GM18511 (cell line): ENCODE measurements at regions not wholly inside any gene's neighbourhood (a gene's known extent, or its start where the extent isn't known, plus 50 kb on each side); places are given as distances from the start of the nearest gene placed in this dataset.
"Not testable (repeated sequence)": the region's sequence is repeated elsewhere in the genome, so short reads cannot be mapped to it uniquely, and the experiment has no call there.

Experiments
- ATAC-seq: cut with Tn5 transposase; IDR thresholded peaks from one replicate; pipeline ENCODE4 v1.9.1; 2021; ENCODE audit warnings: mild to moderate bottlenecking, moderate library complexity; ENCODE audit not compliant: unreplicated experiment

- ATAC-seq: no peak
Observed at GRCh38 chr2:22037274-22037673, 913.5 kb downstream of the TDRD15 start.

- ATAC-seq: no peak
Observed at GRCh38 chr2:22043784-22044183, 920.0 kb downstream of the TDRD15 start.

GRCh38 chr2:22055784-22056620, 932.2 kb downstream of the TDRD15 start:
- no peak for ATAC-seq

GRCh38 chr2:22056621-22057132, 932.9 kb downstream of the TDRD15 start:
- no peak for ATAC-seq

DNA sequence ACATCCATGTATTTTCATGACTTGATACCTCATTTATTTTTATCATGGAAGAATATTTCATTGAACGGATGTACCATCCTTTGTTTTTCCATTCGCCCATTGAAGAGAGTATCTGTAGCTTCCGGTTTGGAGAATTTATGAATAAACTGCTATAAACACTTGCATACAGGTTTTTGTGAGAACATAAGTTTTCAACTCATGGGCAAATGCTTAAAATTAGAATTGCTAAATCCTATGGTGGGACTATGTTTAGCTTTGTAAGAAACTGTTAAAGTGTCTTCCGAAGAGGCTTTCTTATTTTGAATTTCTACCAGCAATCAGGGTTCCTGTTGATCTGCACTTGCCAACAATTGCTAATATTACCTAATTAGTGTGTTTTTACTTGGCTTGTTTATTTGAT, 938.9 kb downstream of the TDRD15 start:
- no peak for ATAC-seq

DNA sequence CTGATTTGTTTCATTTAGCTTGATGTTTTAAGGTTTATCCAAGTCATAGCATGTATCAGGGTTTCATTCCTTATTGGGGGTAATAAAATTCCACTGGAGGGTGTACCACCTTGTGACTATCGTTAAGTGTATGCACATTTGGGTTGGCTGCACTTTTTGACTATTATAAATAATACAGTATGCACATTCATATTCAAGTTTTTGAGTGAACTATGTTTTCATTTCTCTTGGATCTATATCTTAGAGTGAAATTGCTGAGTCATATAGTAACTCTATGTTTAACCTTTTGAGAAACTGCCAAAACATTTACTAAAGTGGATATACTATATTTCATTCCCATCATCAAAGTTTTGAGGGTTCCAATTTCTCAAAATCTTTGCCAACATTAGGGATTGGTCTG, 952.7 kb downstream of the TDRD15 start:
- no peak for ATAC-seq

- no peak for ATAC-seq
Observed at GRCh38 chr2:22078701-22079100, 954.9 kb downstream of the TDRD15 start.

GRCh38 chr2:22079583-22079982, 955.8 kb downstream of the TDRD15 start:
- no peak for ATAC-seq

- ATAC-seq: no peak
Observed at GRCh38 chr2:22086726-22087125, 963.0 kb downstream of the TDRD15 start.

DNA sequence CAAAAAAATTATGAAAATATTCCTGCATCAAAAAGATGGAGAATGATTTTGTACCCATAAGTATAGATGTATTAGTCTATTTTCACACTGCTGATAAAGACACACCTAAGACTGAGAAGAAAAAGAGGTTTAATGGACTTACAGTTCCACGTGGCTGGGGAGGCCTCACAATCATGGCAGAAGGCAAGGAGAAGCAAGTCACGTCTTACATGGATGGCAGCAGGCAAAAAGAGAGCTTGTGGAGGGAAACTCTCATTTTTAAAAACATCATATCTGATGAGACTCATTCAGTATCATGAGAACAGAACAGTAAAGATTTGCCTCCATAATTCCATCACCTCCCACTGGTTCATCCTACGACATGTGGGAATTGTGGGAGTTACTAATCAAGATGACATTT, 979.8 kb downstream of the TDRD15 start:
- ATAC-seq: not testable (repeated sequence)

DNA sequence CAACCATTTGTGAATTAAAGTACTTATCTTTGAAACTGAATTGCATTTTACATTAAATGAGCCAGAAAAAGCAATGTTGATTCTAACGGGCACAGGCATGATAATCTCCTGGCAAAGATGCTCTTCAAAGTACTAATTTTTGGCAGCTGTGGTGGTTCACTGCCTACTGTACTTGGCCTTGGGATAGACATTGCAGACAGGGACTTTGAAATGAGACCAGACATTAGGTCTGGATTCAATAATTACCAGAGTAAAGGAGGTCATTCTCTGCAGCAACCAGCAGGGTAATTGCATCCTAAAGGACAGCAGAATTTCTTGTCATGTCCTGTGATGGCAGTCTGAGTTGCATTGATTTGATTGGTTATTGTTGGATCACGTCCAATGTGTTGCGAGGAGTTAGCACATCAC, 986.5 kb downstream of the TDRD15 start:
- no peak for ATAC-seq

- no peak for ATAC-seq
Observed at GRCh38 chr2:22124003-22124402, 1000.2 kb downstream of the TDRD15 start.

- no peak for ATAC-seq
Observed at GRCh38 chr2:22126106-22126505, 1002.3 kb downstream of the TDRD15 start.

GRCh38 chr2:22126978-22127377, 1003.2 kb downstream of the TDRD15 start:
- no peak for ATAC-seq

GRCh38 chr2:22134421-22134820, 1010.7 kb downstream of the TDRD15 start:
- ATAC-seq: no peak

DNA sequence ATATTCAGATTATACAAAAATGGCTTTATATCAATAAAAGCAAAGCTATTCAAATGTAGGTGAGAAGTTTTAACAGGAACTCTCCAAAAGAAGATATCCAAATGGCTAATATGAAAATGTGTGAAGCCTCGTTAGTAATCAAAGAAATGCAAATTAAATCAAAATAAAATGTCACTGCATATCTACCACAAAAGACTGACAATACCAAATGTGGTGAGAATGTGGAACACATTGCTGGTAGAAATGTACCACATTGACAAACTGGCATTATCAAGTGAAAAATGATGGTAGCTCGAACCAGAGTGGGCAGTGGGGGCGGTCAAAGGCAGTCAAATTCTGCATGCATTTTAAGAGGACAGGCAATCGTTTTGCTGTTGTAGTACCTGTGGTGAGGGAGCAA, 1012.7 kb downstream of the TDRD15 start:
- ATAC-seq: no peak

GRCh38 chr2:22143840-22144239, 1020.1 kb downstream of the TDRD15 start:
- no peak for ATAC-seq

DNA sequence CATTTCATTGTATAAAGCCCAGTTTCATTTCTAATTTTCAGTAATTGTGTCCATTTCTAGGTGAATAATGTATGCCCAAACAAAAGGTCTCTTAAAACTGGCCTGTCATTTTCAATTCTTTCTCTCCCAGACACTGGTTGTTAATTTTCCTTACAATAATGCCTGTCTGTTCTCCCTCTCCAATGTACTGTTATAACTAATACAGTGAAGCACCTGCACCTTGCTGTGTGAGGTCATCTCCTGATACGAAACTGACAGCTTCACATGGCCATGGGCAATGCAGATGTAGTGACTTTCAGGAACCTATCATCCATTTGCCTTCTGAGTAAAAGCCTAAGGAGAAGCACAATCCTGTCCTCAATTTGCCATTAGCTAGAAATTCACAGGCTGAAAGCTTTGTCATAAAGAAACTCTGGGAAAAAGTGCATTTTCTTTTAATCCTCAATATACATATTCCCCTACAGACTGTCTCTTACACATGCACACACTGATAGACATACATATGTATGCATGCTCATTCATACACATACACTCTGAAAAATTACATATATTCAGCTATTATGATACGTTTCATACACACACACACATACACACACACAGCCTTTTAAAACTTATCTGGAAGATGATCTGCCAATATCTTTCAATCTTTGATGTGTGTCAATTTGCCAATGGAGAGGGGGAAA, 1030.3 kb downstream of the TDRD15 start:
- no peak for ATAC-seq

DNA sequence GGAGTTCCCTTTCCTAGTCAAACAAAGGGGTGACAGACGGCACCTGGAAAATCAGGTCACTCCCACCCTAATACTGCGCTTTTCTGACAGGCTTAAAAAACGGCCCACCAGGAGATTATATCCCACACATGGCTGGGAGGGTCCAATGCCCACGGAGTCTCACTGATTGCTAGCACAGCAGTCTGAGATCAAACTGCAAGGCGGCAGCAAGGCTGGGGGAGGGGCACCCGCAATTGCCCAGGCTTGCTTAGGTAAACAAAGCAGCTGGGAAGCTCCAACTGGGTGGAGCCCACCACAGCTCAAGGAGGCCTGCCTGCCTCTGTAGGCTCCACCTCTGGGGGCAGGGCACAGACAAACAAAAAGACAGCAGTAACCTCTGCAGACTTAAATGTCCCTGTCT, 1032.9 kb downstream of the TDRD15 start:
- not testable (repeated sequence) for ATAC-seq

DNA sequence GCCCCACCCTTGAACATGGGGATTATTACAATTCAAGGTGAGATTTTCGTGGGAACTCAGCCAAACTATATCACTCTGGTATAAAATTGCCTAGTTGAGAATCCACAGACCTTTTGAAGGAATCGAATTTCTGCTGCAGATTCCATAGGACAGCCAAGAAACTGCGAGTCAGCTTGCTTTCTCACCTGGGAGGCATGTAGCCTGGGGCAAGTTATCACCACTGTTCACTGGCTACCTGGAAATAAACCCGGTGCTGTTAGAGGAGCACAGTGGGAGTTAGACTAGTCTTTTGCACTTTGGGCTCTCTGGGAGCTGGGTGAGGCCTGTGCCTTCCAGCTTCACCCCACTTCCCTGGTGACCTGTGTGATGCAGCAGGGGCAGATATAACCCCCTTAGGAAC, 1043.5 kb downstream of the TDRD15 start:
- no peak for ATAC-seq

- no peak for ATAC-seq
Observed at GRCh38 chr2:22175003-22175402, 1051.2 kb downstream of the TDRD15 start.

DNA sequence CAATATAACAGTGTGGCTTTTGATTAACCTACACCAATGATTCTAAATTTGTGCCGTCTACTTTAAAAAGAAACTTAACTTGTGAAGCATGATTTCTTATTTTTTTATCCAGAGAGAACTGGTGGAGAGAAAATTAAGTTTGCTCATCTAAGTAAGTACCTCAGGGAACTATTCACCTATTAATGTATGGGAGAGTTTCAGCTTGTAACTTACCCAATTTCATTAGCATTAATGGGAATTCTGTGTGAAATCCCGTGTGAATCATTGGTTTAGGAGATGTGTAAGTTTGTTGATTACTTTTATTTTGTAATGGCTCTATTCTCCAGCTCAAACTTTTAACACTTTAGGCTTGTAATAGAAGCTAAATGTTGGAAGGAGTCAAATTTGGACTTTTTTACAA, 1061.5 kb downstream of the TDRD15 start:
- ATAC-seq: no peak
